NCI-H2196 (cell line): ENCODE measurements at regions not wholly inside any gene's neighbourhood (a gene's known extent, or its start where the extent isn't known, plus 50 kb on each side); places are given as distances from the start of the nearest gene placed in this dataset.
"Not testable (repeated sequence)": the region's sequence is repeated elsewhere in the genome, so short reads cannot be mapped to it uniquely, and the experiment has no call there.

Experiments
- DNase-seq: peaks from one replicate; lab custom pipeline; 2025; ENCODE audit not compliant: unreplicated experiment; lab: John Stamatoyannopoulos, UW

DNA sequence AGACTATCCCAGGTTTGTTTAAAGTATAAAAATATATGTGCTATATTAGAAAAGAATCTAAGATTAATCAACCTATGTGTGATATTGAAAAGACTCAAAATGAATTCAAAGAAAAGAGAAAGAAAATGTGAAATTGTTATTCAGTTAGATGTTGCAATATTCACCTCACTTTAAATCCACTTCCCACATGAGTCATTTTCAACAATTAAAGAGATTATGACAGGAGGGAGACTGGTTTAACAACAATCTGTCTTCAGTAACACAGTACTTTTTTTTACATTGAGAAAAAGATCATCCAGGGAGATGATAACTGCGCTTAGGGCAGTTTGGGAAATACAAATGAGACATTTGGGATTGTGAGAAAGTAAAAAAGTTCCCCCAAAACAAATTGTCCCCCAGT is 1246.2 kb downstream of the SLITRK1 start:
- no peak for DNase-seq

DNA sequence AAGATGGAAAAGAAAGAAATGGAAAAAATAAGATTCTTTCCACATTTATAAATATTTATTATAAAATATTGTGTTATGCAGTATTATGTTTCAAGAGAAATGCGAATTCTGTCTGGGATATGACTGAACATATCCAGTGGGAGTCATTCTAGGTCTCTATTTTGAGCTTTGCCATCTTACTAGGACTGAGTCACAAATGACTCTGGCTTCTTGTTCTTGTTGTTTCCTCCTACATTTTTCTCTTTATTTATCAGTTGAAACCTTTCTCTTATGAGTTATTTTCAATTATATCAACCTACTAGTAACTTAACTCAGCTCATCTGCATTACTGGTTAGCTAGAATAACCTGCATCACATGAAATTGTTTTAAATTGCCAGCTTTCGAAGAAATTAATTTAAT is 1247.3 kb downstream of the SLITRK1 start:
- no peak for DNase-seq

DNA sequence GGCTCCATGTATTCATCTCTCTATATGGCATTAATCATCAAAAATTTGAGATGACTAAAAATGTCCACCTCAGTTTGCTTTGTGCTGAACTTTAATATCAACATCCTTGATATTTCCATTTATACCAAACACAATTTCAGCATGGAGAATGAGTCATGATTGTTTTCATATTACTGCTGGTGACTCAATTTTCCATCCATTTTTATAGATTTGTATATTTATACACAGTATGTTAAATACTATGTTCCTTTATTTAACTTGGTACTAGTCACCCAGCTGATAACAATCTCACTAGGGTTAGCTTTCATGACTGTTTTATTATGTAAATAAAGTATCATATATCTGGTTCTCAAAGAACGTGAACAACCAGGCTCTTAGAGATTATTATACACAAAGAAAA is 1255.1 kb downstream of the SLITRK1 start:
- DNase-seq: no peak

GRCh38 chr13:82625717-82626116 is 1256.6 kb downstream of the SLITRK1 start:
- DNase-seq: no peak

- DNase-seq: no peak
Observed at GRCh38 chr13:82615043-82615442, 1267.2 kb downstream of the SLITRK1 start.

DNA sequence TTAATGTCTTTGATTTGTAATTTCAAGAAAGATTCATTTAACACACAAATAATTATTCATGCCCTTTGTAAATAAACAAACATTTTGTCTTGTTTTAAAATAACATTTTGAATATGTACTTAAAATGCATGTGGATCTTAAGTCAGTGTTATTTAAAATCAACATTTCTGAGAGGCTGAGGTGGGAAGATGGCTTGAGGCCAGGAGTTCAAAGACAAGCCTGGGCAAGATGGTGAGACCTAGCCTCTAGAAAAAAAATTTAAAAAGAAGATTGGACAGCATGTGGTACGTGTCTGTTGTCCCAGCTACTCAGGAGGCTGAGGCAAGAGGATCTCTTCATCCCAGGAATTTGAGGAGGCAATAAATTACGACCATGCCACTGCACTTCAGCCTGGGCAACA is 1268.2 kb downstream of the SLITRK1 start:
- no peak for DNase-seq

GRCh38 chr13:82606008-82606407 is 1276.3 kb downstream of the SLITRK1 start:
- no peak for DNase-seq

DNA sequence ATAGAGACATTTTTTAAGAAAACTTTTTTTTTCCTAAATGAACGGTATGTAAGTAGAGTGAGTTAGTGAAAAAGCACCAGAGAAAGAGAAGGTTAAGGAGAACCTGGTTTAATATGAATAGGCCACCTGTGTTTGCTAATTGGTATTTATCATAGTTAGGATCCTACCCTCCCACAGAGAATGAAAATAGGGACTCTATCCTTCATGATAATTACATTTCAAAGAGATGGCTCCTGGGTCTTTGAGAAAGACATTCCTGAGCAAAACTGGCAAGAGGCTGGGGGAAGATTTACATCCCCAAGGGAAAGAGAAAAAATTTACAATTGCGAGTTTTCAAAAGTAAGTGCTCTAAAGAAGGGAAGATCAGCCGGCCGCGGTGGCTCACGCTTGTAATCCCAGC is 1284.5 kb downstream of the SLITRK1 start:
- no peak for DNase-seq

DNA sequence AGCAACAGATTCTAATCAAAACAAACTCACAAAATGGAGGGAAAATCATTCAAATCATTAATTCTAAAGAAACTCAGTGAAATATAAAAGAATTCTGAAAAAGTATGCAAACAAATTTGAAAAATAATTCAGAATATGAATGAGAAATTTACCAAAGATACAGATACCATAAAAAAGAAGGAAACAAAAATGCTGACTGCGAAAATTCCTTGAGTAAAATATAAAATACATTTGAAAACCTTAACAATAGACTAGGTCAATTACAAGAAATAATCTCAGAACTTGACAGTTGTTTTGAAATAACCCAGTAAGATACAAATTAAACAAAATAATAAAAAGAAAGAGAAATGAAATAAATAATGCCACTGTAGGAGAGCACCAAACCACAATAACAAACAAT is 1289.0 kb downstream of the SLITRK1 start:
- no peak for DNase-seq

DNA sequence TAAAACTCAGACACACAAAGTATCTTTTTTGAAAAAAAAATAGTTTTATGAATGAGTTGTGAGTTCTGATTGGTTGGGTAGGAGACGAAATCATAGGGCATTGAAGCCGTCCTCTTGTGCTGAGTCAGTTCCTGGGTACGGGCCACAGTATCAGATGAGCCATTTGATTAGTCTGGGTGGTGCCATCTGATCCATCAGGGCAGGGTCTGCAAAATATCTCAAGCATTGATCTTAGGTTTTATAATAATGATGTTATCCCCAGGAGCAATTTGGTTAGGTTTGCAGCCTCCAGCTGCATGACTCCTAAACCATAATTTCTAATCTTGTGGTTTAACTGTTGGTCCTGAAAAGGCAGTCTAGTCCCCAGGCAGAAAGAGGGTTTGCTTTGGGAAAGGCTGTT is 1310.6 kb downstream of the SLITRK1 start:
- no peak for DNase-seq

- no peak for DNase-seq
Observed at GRCh38 chr13:82569581-82569980, 1312.7 kb downstream of the SLITRK1 start.

GRCh38 chr13:82566864-82567263 is 1315.4 kb downstream of the SLITRK1 start:
- no peak for DNase-seq

DNA sequence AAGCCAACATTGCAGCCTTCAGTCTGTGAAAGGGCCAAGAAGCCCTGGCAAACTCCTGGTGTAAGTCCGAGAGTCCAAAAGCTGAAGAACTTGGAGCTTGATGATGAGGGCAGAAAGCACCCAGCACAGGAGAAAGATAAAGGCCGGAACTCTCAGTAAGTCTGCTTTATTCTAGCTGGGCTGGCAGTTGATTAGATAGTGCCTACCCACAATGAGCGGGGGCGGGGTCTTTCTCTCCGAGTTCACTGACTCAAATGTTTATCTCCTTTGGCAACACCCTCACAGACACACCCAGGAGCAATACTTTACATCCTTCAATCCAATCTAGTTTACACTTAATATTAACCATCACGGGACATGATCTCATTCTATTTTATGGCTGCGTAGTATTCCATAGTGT is 1317.1 kb downstream of the SLITRK1 start:
- DNase-seq: no peak

GRCh38 chr13:82560889-82561288 is 1321.4 kb downstream of the SLITRK1 start:
- DNase-seq: no peak

- DNase-seq: no peak
Observed at GRCh38 chr13:82522872-82523271, 1359.4 kb downstream of the SLITRK1 start.

- no peak for DNase-seq
Observed at GRCh38 chr13:82506805-82507414, 1375.4 kb downstream of the SLITRK1 start.

- no peak for DNase-seq
Observed at GRCh38 chr13:82501834-82502233, 1380.4 kb downstream of the SLITRK1 start.

DNA sequence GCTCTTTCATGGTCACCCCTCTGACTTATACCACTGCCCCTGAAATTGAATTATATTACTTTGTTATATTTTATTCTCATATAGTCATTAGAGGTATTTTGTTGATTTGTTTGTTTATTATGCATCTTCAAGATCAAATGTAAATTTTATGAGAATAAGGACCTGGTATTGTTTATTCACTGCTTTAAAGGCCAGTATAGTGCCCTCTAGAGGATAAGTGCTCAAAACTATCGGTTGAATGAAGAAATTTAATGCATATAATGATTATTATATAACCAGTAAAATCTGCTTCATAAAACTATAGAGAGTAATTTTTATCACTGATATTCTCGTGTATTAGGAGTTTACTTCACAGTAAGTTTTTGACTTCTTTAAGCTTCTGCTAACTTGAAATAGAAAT is 1401.9 kb downstream of the SLITRK1 start:
- DNase-seq: no peak

DNA sequence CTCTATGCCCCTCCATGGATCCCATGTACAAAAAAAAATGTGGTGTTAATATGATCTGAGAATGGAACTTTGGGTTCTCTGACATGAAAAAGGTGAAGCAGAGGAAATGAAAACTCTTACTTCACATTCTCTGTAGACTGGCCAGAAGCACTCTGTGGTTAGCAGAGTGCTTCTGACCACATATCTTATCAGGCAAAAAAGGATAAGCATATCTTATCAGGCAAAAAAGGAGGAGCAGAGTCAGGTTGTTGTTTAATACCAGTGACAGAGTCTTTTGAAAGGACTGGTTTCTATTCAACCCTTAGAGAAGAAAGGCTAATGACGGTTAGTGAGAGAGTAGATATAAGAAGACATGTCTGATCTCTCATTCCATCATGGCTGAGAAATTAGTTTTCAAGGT is 1404.8 kb downstream of the SLITRK1 start:
- no peak for DNase-seq

DNA sequence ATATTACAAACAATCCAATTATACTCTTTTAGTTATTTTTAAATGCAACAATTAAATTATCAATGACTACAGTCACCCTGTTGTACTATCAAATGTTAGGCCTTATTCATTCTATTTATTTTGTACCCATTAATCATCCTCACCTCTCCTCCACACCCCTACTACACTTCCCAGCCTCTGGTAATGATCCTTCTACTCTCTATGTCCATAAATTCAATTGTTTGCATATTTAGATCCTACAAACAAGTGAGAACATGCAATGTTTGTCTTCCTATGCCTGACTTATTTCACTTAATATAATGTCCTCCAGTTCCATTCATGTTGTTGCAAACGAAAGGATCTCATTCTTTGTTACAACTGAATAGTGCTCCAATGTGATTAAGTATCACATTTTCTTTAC is 1414.6 kb downstream of the SLITRK1 start:
- DNase-seq: no peak

- not testable (repeated sequence) for DNase-seq
Observed at GRCh38 chr13:82459575-82459974, 1422.7 kb downstream of the SLITRK1 start.

DNA sequence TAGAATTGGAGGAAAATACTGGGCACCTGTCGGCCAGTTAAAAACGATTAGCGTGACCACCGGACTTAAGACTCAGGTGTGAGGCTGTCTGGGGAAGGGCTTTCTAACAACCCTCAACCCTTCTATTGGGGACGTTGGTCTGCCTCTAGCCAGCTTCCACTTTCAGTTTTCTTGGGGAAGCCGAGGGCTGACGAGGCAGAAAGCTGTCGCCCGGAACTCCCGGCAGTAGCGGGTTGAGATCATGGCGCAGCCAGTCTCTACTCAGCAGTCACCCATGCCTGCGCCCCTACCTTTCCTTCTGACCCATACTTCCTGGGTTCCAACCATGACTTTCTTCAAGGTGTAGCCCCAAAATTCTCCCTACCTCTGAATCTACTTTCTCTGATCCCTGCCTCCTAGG is 1424.1 kb downstream of the SLITRK1 start:
- no peak for DNase-seq

DNA sequence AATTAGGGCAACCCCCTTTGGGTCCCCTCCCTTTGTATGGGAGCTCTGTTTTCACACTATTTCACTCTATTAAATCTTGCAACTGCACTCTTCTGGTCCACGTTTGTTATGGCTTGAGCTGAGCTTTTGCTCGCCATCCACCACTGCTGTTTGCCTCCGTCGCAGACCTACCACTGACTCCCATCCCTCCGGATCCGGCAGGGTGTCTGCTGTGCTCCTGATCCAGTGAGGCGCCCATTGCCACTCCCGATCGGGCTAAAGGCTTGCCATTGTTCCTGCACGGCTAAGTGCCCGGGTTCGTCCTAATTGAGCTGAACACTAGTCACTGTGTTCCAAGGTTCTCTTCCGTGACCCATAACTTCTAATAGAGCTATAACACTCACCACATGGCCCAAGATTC is 1424.7 kb downstream of the SLITRK1 start:
- not testable (repeated sequence) for DNase-seq
